ENCODE measurements at regions not wholly inside any gene's neighbourhood (a gene's known extent, or its start where the extent isn't known, plus 50 kb on each side); places are given as distances from the start of the nearest gene placed in this dataset.

DNA sequence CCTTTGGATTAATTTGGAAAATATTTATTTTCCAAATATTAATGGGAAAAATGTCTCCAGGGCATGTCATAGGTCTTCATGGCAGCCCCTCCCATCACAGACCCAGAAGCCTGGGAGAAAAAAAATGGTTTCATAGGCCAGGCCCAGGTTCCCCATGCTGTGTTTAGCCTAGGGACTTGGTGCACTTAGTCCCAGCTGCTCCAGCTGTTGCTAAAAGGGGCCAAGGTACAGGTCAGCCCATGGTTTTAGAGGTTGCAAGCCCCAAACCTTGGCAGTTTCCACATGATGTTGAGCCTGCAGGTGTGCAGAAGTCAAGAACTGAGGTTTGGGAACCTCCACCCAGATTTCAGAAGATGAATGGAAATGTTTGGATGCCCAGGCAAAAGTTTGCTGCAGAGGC, 309.6 kb downstream of the SOCS6 start:
- Histone ChIP-seq H3K4me3 (replicated peaks in 1 of 3; ENCODE audit: low read depth in 2 of 3, low read length in 3 of 3) (no peak overlapping the region), H4K20me1 (ENCODE audit: insufficient read depth, low read length) (no peaks in the 10 kb centered on the region), H3K4me1 (ENCODE audit: control insufficient read depth in 1 of 2, insufficient read depth in 2 of 2, low read length in 2 of 2) (no peaks in the 10 kb centered on the region), H3K9ac (ENCODE audit: insufficient read depth, low read length, poor library complexity, severe bottlenecking) (no peak overlapping the region), H2AFZ (ENCODE audit: insufficient read depth, low read depth, low read length, poor library complexity, severe bottlenecking) (no peak overlapping the region), H3K36me3 (replicated peaks in 1 of 2; ENCODE audit: control insufficient read depth in 1 of 2, insufficient read depth in 2 of 2, low read length in 2 of 2) (no peaks in the 10 kb centered on the region), H3K9me3 (replicated peaks in 1 of 2; ENCODE audit: control insufficient read depth in 1 of 2, insufficient read depth in 1 of 2, low read length in 2 of 2) (no peaks in the 10 kb centered on the region), H3K27me3 (ENCODE audit: control insufficient read depth in 2 of 2, insufficient read depth in 2 of 2, low read length in 2 of 2) (no peaks in the 10 kb centered on the region), H3K79me2 (ENCODE audit: insufficient read depth, low read length) (no peaks in the 10 kb centered on the region), H3K27ac (ENCODE audit: low read depth in 1 of 2, low read length in 2 of 2) (no peak overlapping the region), H3K4me2 (replicated peaks; ENCODE audit: extremely low read depth, low read length, poor library complexity, severe bottlenecking) (no peak overlapping the region)
- Mint-ChIP-seq H3K36me3 (no peaks in the 10 kb centered on the region), H3K4me1 (no peaks in the 10 kb centered on the region), H3K27ac (no peak overlapping the region), H3K9me3 (peaks cover 0 to 6% (median 0%) of the 10 kb centered on the region in 7 donors), H3K4me3 (no peak overlapping the region), H3K27me3 (ENCODE audit: low read depth in 3 of 3) (peaks cover 0 to 2% (median 0%) of the 10 kb centered on the region in 3 donors)
- intact Hi-C loops (cut with micrococcal nuclease) = no loop called here
- no peak for DNase-seq
- TF ChIP-seq, protein P1, sequence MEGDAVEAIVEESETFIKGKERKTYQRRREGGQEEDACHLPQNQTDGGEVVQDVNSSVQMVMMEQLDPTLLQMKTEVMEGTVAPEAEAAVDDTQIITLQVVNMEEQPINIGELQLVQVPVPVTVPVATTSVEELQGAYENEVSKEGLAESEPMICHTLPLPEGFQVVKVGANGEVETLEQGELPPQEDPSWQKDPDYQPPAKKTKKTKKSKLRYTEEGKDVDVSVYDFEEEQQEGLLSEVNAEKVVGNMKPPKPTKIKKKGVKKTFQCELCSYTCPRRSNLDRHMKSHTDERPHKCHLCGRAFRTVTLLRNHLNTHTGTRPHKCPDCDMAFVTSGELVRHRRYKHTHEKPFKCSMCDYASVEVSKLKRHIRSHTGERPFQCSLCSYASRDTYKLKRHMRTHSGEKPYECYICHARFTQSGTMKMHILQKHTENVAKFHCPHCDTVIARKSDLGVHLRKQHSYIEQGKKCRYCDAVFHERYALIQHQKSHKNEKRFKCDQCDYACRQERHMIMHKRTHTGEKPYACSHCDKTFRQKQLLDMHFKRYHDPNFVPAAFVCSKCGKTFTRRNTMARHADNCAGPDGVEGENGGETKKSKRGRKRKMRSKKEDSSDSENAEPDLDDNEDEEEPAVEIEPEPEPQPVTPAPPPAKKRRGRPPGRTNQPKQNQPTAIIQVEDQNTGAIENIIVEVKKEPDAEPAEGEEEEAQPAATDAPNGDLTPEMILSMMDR (IDR thresholded peaks at IDR 0.05) = no peak

DNA sequence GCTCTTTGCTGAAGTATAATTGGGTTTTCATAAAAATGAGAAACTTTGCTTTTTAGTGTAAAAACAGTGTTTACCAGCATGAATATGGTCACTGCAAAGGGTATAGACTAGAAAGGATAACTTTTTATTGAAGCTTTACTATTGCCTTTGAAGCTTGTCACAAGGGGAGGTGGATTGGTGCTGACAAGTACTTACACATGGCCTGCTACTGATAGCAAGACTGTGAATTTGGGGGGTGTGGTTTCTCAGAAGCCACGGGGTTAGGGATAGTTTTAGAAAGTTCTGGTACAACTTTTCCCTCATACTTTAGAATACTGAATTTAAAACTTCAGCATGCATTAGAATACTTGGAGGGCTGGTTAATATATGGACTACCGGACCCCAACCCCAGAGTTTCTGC, 294.1 kb downstream of the SOCS6 start:
- no CpG with 5 or more reads among the region's 2 CpGs for WGBS (ENCODE audit: insufficient coverage)
- intact Hi-C loops (cut with micrococcal nuclease) = no loop called here
- Mint-ChIP-seq H3K36me3 (no peaks in the 10 kb centered on the region), H3K4me3 (no peak overlapping the region), H3K9me3 (peaks cover 2 to 12% (median 6%) of the 10 kb centered on the region in 7 donors), H3K27ac (no peak overlapping the region), H3K27me3 (ENCODE audit: low read depth in 3 of 3) (peaks cover 0 to 2% (median 0%) of the 10 kb centered on the region in 3 donors), H3K4me1 (no peaks in the 10 kb centered on the region)
- Histone ChIP-seq H3K4me3 (replicated peaks in 1 of 3; ENCODE audit: low read depth in 2 of 3, low read length in 3 of 3) (no peak overlapping the region), H3K4me2 (replicated peaks; ENCODE audit: extremely low read depth, low read length, poor library complexity, severe bottlenecking) (no peak overlapping the region), H3K36me3 (replicated peaks in 1 of 2; ENCODE audit: control insufficient read depth in 1 of 2, insufficient read depth in 2 of 2, low read length in 2 of 2) (no peaks in the 10 kb centered on the region), H3K9ac (ENCODE audit: insufficient read depth, low read length, poor library complexity, severe bottlenecking) (no peak overlapping the region), H3K27ac (ENCODE audit: low read depth in 1 of 2, low read length in 2 of 2) (no peak overlapping the region), H3K9me3 (replicated peaks in 1 of 2; ENCODE audit: control insufficient read depth in 1 of 2, insufficient read depth in 1 of 2, low read length in 2 of 2) (peaks cover 9% of the 10 kb centered on the region in 2 donors), H3K79me2 (ENCODE audit: insufficient read depth, low read length) (no peaks in the 10 kb centered on the region), H4K20me1 (ENCODE audit: insufficient read depth, low read length) (no peaks in the 10 kb centered on the region), H2AFZ (ENCODE audit: insufficient read depth, low read depth, low read length, poor library complexity, severe bottlenecking) (no peak overlapping the region), H3K27me3 (ENCODE audit: control insufficient read depth in 2 of 2, insufficient read depth in 2 of 2, low read length in 2 of 2) (no peaks in the 10 kb centered on the region), H3K4me1 (ENCODE audit: control insufficient read depth in 1 of 2, insufficient read depth in 2 of 2, low read length in 2 of 2) (no peaks in the 10 kb centered on the region)
- DNase-seq = no peak
- TF ChIP-seq, protein P1 (IDR thresholded peaks at IDR 0.05) = no peak

All from CD14-positive monocyte (primary cell).